AG04449 (cell line): ENCODE measurements at regions not wholly inside any gene's neighbourhood (a gene's known extent, or its start where the extent isn't known, plus 50 kb on each side); places are given as distances from the start of the nearest gene placed in this dataset.
A peak's percentile ranks its signal among the peaks of the same experiment; 100 is the strongest.

Experiments
- CTCF ChIA-PET: fragments of 350-600 bp; formaldehyde crosslinking; extraction: SDS; loops from one replicate; lab custom pipeline; 2021; ENCODE audit warnings: antibody characterized with exemption; lab: Yijun Ruan, JAX
- POLR2A ChIA-PET: fragments of 400-600, 350-600 bp; formaldehyde crosslinking; extraction: SDS; loops from one replicate; lab custom pipeline; 2020; ENCODE audit warnings: antibody characterized with exemption, inconsistent platforms; lab: Yijun Ruan, JAX
- DNase-seq: peaks from one replicate; pipeline ENCODE4 v3.0.0-alpha.2; 2010; ENCODE audit warnings: low read depth, low spot score
- H3K4me3 ChIP-seq: 2 replicates; pipeline ENCODE4 v1.5.1; 2011; ENCODE audit warnings: low read depth, mild to moderate bottlenecking, control low read depth, low read length
- TF ChIP-seq, protein P1 (sequence below): IDR thresholded peaks from one replicate; pipeline ENCODE4 v1.5.1; 2011; ENCODE audit warnings: mild to moderate bottlenecking, moderate library complexity, low read length, control low read depth, inconsistent platforms; ENCODE audit not compliant: insufficient read depth; ENCODE audit errors: missing control alignments

DNA sequence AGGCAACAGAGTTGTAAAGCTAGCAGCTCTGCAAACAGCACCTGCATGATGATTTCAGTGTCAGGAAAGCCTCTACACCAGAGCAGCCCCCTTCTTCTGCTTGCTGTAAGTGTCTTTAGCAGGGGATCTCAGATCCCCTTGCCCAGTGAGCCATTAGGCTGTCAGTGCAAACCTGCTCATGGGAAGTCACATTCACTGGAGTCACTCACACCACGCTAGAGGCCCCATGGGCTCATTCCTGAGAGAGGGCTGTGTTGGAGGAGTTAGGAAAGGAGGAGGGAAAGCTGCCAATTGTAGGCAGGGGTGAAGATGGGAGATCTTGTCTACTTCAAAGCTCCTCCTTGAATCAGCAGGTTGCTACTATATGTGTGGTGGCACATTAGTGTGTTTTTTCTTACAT is 275.2 kb downstream of the SMARCA2 start:
- TF ChIP-seq, protein P1, sequence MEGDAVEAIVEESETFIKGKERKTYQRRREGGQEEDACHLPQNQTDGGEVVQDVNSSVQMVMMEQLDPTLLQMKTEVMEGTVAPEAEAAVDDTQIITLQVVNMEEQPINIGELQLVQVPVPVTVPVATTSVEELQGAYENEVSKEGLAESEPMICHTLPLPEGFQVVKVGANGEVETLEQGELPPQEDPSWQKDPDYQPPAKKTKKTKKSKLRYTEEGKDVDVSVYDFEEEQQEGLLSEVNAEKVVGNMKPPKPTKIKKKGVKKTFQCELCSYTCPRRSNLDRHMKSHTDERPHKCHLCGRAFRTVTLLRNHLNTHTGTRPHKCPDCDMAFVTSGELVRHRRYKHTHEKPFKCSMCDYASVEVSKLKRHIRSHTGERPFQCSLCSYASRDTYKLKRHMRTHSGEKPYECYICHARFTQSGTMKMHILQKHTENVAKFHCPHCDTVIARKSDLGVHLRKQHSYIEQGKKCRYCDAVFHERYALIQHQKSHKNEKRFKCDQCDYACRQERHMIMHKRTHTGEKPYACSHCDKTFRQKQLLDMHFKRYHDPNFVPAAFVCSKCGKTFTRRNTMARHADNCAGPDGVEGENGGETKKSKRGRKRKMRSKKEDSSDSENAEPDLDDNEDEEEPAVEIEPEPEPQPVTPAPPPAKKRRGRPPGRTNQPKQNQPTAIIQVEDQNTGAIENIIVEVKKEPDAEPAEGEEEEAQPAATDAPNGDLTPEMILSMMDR, result no peak
- POLR2A ChIA-PET, result no interaction called here
- CTCF ChIA-PET, result no interaction called here
- no peak for DNase-seq
- H3K4me3 ChIP-seq, result no peak overlapping the region

DNA sequence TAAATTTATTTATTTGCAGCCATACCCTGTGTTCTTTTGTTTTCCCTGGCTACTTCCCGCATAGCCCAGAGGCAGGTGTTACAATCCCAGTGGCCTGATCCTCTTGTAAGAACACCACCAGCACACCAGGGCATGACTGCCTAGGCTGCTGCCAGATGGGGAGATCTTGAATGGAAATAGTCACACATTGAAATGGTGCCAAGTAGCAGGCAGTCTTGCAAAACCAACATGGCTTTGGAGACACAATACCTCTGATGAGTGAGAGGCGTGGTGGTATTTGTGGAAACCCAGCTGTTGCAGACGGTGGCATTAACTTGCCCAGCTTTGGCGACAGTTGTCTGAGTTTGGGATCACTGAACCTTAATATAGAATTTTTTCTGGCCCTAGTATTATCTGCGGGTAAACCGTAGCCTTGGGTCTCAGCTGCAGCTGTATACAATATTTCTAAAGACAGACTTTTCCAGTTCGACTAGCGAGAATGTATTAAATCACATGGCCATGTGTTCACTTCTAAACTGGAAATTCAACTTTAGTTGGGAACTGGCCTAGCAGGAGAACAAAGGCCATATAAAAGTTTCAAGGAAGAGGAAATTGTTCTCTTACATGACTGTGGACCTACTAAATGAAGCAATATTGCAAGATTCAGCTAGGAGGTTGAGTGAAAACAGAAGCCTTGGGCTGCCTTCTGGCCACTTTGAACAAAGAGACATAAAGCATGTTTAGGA is 277.0 kb downstream of the SMARCA2 start:
- ChIA-PET POLR2A (no interaction called here), CTCF (no interaction called here)
- DNase-seq, result no peak

DNA sequence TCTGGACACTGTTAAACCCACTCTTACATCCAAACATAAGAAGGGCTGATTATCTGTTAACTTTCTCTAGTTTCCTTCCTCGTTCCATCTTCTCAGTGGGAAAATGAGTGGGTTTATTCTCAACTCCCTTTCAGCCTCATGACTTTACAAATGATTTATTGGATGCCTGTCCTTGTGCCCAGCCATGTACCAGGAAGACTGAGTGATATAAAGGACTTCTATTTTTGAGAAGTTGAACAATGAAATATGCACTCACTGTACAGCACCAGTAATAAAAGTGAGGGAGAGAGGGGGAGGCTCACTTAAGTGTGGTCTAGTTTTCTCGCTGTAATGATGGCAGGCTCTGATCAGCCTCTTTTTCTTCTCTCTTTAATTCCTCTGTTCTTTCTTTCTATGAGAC is 277.6 kb downstream of the SMARCA2 start:
- no peak overlapping the region for H3K4me3 ChIP-seq
- TF ChIP-seq, protein P1, result no peak
- no peak for DNase-seq
- ChIA-PET POLR2A (no interaction called here), CTCF (no interaction called here)

More for the DNA sequence above, 277.0 kb downstream of the SMARCA2 start:
- TF ChIP-seq, protein P1, result no peak
- H3K4me3 ChIP-seq, result no peak overlapping the region

DNA sequence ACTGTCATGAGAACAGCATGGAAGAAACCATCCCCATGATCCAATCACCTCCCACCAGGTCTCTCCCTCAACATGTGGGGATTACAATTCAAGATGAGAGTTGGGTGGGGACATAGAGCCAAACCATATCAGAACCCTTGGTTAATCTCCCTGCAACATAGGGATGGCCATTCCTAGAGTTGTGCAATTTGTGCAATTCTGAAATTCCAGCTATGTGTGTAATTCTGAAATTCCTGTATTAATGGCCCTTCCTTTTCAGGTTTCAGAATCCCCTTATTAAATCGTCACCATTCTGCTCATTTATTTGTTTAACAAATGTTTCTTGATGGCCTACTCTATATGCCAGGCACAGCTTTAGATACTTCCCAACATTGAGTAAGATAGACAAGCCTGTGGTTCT is 282.6 kb downstream of the SMARCA2 start:
- ChIA-PET POLR2A (interaction anchor here (0.6 kb wide), 1 partner anchor 506 kb away, joined by 3 read pairs; no protein-coding TSS in a partner anchor), CTCF (no interaction called here)
- peak; percentile 1 for DNase-seq
- TF ChIP-seq, protein P1, result no peak
- H3K4me3 ChIP-seq, result no peak overlapping the region

DNA sequence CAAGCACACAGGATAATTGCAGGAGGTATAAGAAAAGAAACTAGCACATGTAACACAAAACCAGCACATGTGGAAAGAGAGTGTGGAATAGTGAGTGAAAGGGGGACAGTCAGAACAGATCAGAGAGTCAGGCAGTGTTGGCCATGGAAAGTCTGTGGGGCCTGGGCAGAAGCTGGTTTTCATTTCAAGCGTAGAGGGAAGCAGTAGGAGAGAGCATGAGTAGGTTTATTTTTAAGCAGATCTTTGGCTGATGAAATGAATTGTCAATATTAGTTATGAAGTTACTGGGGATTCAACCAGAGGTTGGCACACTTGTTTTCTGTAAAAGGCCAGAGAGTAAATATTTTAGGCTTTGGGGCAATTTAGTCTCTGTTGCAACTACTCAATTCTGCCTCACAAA is 283.1 kb downstream of the SMARCA2 start:
- POLR2A ChIA-PET, result no interaction called here
- CTCF ChIA-PET, result no interaction called here
- no peak overlapping the region for H3K4me3 ChIP-seq
- TF ChIP-seq, protein P1, result no peak
- no peak for DNase-seq

DNA sequence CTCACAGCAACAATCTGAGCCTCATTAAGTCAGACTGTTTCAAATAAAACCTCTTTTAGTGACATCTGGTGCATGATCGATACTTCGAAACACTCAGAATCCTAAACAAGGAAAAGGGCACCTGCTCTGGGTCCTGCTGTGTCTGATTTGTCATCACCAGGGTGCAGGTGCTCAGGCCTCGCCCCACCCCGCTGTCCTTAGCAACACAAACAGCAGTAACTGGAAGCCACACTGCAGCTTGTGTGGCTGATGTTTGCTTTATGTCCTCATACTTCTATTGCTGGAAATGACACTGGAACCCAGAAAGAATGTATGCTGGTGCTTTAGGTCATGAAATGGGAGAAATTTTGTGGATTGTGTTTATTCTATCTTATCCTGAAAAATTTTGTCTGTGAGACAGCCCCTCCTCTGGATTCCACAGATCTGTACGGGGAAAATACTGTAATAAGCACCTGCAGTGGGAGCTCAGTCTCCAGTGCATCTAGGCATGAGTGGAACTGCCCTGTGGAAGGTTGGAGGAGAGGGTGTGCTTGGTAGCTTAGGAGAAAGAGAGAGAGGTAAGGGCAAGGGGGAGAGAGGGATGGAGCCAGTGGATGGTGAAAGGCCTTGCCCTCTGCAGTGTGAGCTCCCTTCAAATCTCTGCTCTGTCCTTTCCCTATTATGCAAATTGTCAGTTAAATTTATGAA is 284.2 kb downstream of the SMARCA2 start:
- TF ChIP-seq, protein P1, result no peak
- H3K4me3 ChIP-seq, result no peak overlapping the region
- DNase-seq, result no peak
- ChIA-PET POLR2A (no interaction called here), CTCF (no interaction called here)
